ENCODE measurements at regions not wholly inside any gene's neighbourhood (a gene's known extent, or its start where the extent isn't known, plus 50 kb on each side); places are given as distances from the start of the nearest gene placed in this dataset.

DNA sequence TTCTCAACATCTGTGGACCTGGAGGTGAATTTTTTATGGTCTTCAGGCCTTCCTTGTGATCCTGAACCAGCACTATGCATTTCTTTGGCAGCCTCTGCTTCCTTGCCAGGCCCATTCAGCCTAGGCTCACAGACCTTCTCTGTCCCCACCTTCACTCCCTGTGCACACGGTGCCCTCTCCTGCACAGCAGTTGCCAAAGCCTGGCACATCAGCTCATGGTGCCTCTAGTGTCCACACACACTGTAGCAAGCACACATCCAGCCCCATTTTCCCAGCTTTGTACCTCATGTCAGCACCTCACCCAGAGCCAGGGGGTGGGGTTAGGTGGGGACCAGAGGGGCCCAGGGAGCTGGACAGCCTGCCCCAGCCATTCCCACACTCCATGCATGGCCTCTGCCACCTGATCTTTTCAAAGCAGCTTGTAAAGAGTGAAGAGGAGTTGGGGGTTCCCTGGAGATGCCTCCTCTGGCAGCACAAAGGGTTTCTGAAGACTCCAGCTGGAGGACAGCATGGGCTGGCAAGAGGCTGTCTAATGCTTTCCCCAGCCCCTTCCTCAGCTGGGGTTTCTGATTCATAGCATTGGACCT is 57.9 kb upstream of the TMEM72 start:
- no peak for TF ChIP-seq EZH2 (IDR thresholded peaks at IDR 0.05; ENCODE audit: insufficient read depth, poor library complexity, severe bottlenecking)
- no peak for TF ChIP-seq EZH2phosphoT487 (IDR thresholded peaks at IDR 0.05; ENCODE audit: insufficient read depth, low read depth)
